ENCODE measurements at regions not wholly inside any gene's neighbourhood (a gene's known extent, or its start where the extent isn't known, plus 50 kb on each side); places are given as distances from the start of the nearest gene placed in this dataset.
"Not testable (repeated sequence)": the region's sequence is repeated elsewhere in the genome, so short reads cannot be mapped to it uniquely, and the experiment has no call there.

- no peaks in the 10 kb centered on the region for H3F3A ChIP-seq (ENCODE audit: insufficient read depth)
- no peaks in the 10 kb centered on the region for H3K27me3 ChIP-seq (ENCODE audit: low read length)
- no peaks in the 10 kb centered on the region for H3K79me2 ChIP-seq (ENCODE audit: insufficient read depth, low read length)
- no peaks in the 10 kb centered on the region for H3K9me3 ChIP-seq (ENCODE audit: insufficient read depth, low read length)
- H2AFZ ChIP-seq (ENCODE audit: low read depth, low read length, severe bottlenecking) = no peak overlapping the region
- no peaks in the 10 kb centered on the region for H3K36me3 ChIP-seq (ENCODE audit: low read length)
- H3K27ac ChIP-seq (ENCODE audit: low read depth, low read length) = no peak overlapping the region
- H3K9ac ChIP-seq (ENCODE audit: low read length) = no peak overlapping the region
- no peak overlapping the region for H3K4me2 ChIP-seq (ENCODE audit: low read depth, low read length, poor library complexity, severe bottlenecking)
- H3K9me2 ChIP-seq (replicated peaks; ENCODE audit: insufficient read depth, low read length) = no peaks in the 10 kb centered on the region
- H4K20me1 ChIP-seq (ENCODE audit: low read depth, low read length) = no peaks in the 10 kb centered on the region
- H3K4me3 ChIP-seq (ENCODE audit: insufficient read depth, low read length, poor library complexity, severe bottlenecking) = no peak overlapping the region
- no peak for TF ChIP-seq EZH2phosphoT487 (conservative IDR thresholded peaks at IDR 0.05; ENCODE audit: low read length)
- no peak for TF ChIP-seq CTCF (IDR thresholded peaks at IDR 0.05; ENCODE audit: insufficient read depth, low read length, poor library complexity, severe bottlenecking)
These were observed 174.2 kb downstream of the TEX29 start for GRCh38 chr13:111494641-111495040.

DNA sequence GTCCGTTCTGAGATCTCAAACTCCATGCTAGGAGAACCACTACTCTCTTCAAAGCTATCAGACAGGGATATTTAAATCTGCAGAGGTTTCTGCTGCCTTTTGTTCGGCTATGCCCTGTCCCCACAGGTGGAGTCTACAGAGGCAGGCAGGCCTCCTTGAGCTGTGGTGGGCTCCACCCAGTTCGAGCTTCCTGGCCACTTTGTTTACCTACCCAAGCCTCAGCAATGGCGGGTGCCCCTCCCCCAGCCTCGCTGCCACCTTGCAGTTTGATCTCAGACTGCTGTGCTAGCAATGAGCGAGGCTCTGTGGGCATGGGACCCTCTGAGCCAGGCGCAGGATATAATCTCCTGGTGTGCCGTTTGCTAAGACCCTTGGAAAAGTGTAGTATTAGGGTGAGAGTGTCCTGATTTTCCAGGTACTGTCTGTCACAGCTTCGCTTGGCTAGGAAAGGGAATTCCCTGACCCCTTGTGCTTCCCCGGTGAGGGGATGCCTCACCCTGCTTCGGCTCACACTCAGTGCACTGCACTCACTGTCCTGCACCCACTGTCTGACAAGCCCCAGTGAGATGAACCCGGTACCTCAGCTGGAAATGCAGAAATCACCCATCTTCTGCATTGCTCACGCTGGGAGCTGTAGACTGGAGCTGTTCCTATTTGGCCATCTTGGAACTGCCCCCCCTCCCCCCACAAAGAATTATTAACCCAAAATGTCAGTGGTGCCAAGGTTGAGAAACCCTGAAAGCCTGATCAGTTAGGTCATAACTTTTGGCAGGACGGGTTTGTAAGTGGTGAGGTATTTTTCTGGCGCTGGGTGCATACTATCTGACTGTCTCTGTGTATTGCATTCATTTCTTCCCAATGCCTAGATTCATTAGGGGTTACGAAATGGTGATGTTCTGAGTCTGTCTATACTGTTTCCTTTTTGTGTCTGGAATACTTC is 181.4 kb downstream of the TEX29 start:
- not testable (repeated sequence) for H3K36me3 ChIP-seq (ENCODE audit: low read length); H4K20me1 ChIP-seq (ENCODE audit: low read depth, low read length); H3F3A ChIP-seq (ENCODE audit: insufficient read depth); H2AFZ ChIP-seq (ENCODE audit: low read depth, low read length, severe bottlenecking); H3K9me3 ChIP-seq (ENCODE audit: insufficient read depth, low read length); H3K79me2 ChIP-seq (ENCODE audit: insufficient read depth, low read length); H3K4me2 ChIP-seq (ENCODE audit: low read depth, low read length, poor library complexity, severe bottlenecking); H3K27ac ChIP-seq (ENCODE audit: low read depth, low read length); H3K9me2 ChIP-seq (replicated peaks; ENCODE audit: insufficient read depth, low read length); H3K4me3 ChIP-seq (ENCODE audit: insufficient read depth, low read length, poor library complexity, severe bottlenecking); H3K27me3 ChIP-seq (ENCODE audit: low read length); H3K9ac ChIP-seq (ENCODE audit: low read length)

DNA sequence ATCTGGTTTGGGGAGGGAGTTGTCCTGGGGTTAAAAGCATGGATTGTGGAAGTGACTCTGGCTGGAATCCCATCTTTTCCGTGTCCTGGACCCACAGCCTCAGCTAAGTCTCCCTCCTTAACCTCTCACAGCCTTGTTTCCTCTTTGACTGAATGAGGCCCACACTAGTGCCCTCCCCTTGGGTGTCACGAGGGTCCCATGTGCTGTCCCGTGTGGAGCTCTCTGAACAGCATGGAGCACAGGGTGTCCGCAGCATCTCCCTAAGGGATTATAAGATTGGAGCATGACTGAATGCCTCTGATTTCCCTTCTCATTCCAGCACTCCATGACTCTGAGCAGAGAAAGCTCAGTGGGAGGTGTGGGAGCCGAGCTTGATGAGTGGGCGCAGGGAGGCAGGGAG is 182.5 kb downstream of the TEX29 start:
- Histone ChIP-seq H3K9me3 (ENCODE audit: insufficient read depth, low read length) (no peaks in the 10 kb centered on the region), H3K79me2 (ENCODE audit: insufficient read depth, low read length) (no peaks in the 10 kb centered on the region), H3K27ac (ENCODE audit: low read depth, low read length) (no peak overlapping the region), H3K4me3 (ENCODE audit: insufficient read depth, low read length, poor library complexity, severe bottlenecking) (no peak overlapping the region), H4K20me1 (ENCODE audit: low read depth, low read length) (no peaks in the 10 kb centered on the region), H3F3A (ENCODE audit: insufficient read depth) (no peaks in the 10 kb centered on the region), H2AFZ (ENCODE audit: low read depth, low read length, severe bottlenecking) (no peak overlapping the region), H3K4me2 (ENCODE audit: low read depth, low read length, poor library complexity, severe bottlenecking) (no peak overlapping the region), H3K27me3 (ENCODE audit: low read length) (no peaks in the 10 kb centered on the region), H3K9me2 (replicated peaks; ENCODE audit: insufficient read depth, low read length) (no peaks in the 10 kb centered on the region), H3K36me3 (ENCODE audit: low read length) (no peaks in the 10 kb centered on the region), H3K9ac (ENCODE audit: low read length) (no peak overlapping the region)
- TF ChIP-seq EZH2phosphoT487 (conservative IDR thresholded peaks at IDR 0.05; ENCODE audit: low read length) (no peak), CTCF (IDR thresholded peaks at IDR 0.05; ENCODE audit: insufficient read depth, low read length, poor library complexity, severe bottlenecking) (no peak)

GRCh38 chr13:111503376-111503775 is 182.9 kb downstream of the TEX29 start:
- no peak overlapping the region for H2AFZ ChIP-seq (ENCODE audit: low read depth, low read length, severe bottlenecking)
- H4K20me1 ChIP-seq (ENCODE audit: low read depth, low read length) = no peaks in the 10 kb centered on the region
- no peak for TF ChIP-seq CTCF (IDR thresholded peaks at IDR 0.05; ENCODE audit: insufficient read depth, low read length, poor library complexity, severe bottlenecking)
- TF ChIP-seq EZH2phosphoT487 (conservative IDR thresholded peaks at IDR 0.05; ENCODE audit: low read length) = no peak
- H3K9me2 ChIP-seq (replicated peaks; ENCODE audit: insufficient read depth, low read length) = no peaks in the 10 kb centered on the region
- no peaks in the 10 kb centered on the region for H3F3A ChIP-seq (ENCODE audit: insufficient read depth)
- no peak overlapping the region for H3K4me3 ChIP-seq (ENCODE audit: insufficient read depth, low read length, poor library complexity, severe bottlenecking)
- H3K27me3 ChIP-seq (ENCODE audit: low read length) = no peaks in the 10 kb centered on the region
- no peaks in the 10 kb centered on the region for H3K36me3 ChIP-seq (ENCODE audit: low read length)
- H3K27ac ChIP-seq (ENCODE audit: low read depth, low read length) = no peak overlapping the region
- H3K79me2 ChIP-seq (ENCODE audit: insufficient read depth, low read length) = no peaks in the 10 kb centered on the region
- no peak overlapping the region for H3K9ac ChIP-seq (ENCODE audit: low read length)
- H3K4me2 ChIP-seq (ENCODE audit: low read depth, low read length, poor library complexity, severe bottlenecking) = no peak overlapping the region
- no peaks in the 10 kb centered on the region for H3K9me3 ChIP-seq (ENCODE audit: insufficient read depth, low read length)
